SK-N-SH treated with all-trans-retinoic acid at 6 μM for 48 hours (cell line): ENCODE measurements at regions not wholly inside any gene's neighbourhood (a gene's known extent, or its start where the extent isn't known, plus 50 kb on each side); places are given as distances from the start of the nearest gene placed in this dataset.

ENCODE experiments used
- ATAC-seq: fragments of 200-7000 bp; cut with Tn5 transposase; 3 replicates; pipeline ENCODE4 v1.9.1; 2020; ENCODE audit warnings: mild to moderate bottlenecking, moderate library complexity
- ARNTL ChIP-seq: fragments of 450-650 bp; formaldehyde crosslinking; IDR thresholded peaks from 2 replicates; pipeline ENCODE4 v1.5.0; 2020; ENCODE audit warnings: low read depth, mild to moderate bottlenecking, moderate library complexity, borderline replicate concordance
- BACH2 ChIP-seq: fragments of 250-450 bp; sonication (Bioruptor Pico); IDR thresholded peaks from 2 replicates; pipeline ENCODE4 v1.9.0; 2021; ENCODE audit warnings: mild to moderate bottlenecking, borderline replicate concordance
- CSDC2 ChIP-seq: fragments of 250-450 bp; sonication (Bioruptor Pico); IDR thresholded peaks from 2 replicates; pipeline ENCODE4 v1.5.0; 2020; ENCODE audit warnings: mild to moderate bottlenecking, moderate library complexity
- ESRRG ChIP-seq: fragments of 250-450 bp; sonication (Bioruptor Pico); IDR thresholded peaks from 2 replicates; pipeline ENCODE4 v1.6.1; 2021; ENCODE audit warnings: mild to moderate bottlenecking
- GLIS3 ChIP-seq: fragments of 250-450 bp; sonication (Bioruptor Pico); IDR thresholded peaks from 2 replicates; pipeline ENCODE4 v1.5.0; 2020; ENCODE audit warnings: mild to moderate bottlenecking, moderate library complexity
- ISL1 ChIP-seq: fragments of 250-450 bp; sonication (Bioruptor Pico); IDR thresholded peaks from 2 replicates; pipeline ENCODE4 v2.1.2; 2022; ENCODE audit warnings: mild to moderate bottlenecking, moderate library complexity
- OSR1 ChIP-seq: fragments of 250-450 bp; sonication (Bioruptor Pico); IDR thresholded peaks from 2 replicates; pipeline ENCODE4 v1.8.0; 2022; ENCODE audit warnings: moderate library complexity, mild to moderate bottlenecking, inconsistent platforms
- POU6F1 ChIP-seq: fragments of 250-450 bp; sonication (Bioruptor Pico); IDR thresholded peaks from 2 replicates; pipeline ENCODE4 v1.8.0; 2021; ENCODE audit warnings: low read depth, mild to moderate bottlenecking, moderate library complexity, borderline replicate concordance
- PPARA ChIP-seq: fragments of 250-450 bp; sonication (Bioruptor Pico); IDR thresholded peaks from 2 replicates; pipeline ENCODE4 v1.5.0; 2020; ENCODE audit warnings: mild to moderate bottlenecking, borderline replicate concordance
- RARB ChIP-seq: fragments of 250-450 bp; sonication (Bioruptor Pico); IDR thresholded peaks from 2 replicates; pipeline ENCODE4 v1.8.0; 2021; ENCODE audit warnings: mild to moderate bottlenecking, moderate library complexity
- SNAI2 ChIP-seq: fragments of 250-450 bp; sonication (Bioruptor Pico); IDR thresholded peaks from 2 replicates; pipeline ENCODE4 v1.5.0; 2020; ENCODE audit warnings: mild to moderate bottlenecking, moderate library complexity
- TCF4 ChIP-seq: fragments of 250-450 bp; sonication (Bioruptor Pico); IDR thresholded peaks from 2 replicates; pipeline ENCODE4 v1.8.0; 2021; ENCODE audit warnings: mild to moderate bottlenecking, moderate library complexity, borderline replicate concordance
- TOX ChIP-seq: fragments of 250-450 bp; sonication (Bioruptor Pico); IDR thresholded peaks from 2 replicates; pipeline ENCODE4 v1.8.0; 2021; ENCODE audit warnings: mild to moderate bottlenecking, moderate library complexity, borderline replicate concordance
- TSHZ2 ChIP-seq: fragments of 250-450 bp; sonication (Bioruptor Pico); IDR thresholded peaks from 2 replicates; pipeline ENCODE4 v1.5.0; 2020; ENCODE audit warnings: mild to moderate bottlenecking, moderate library complexity
- ZC3H10 ChIP-seq: fragments of 250-450 bp; sonication (Bioruptor Pico); IDR thresholded peaks from 2 replicates; pipeline ENCODE4 v1.5.1; 2021; ENCODE audit warnings: mild to moderate bottlenecking, moderate library complexity
- ZFP3 ChIP-seq: fragments of 250-450 bp; sonication (Bioruptor Pico); IDR thresholded peaks from 2 replicates; pipeline ENCODE4 v1.5.0; 2020; ENCODE audit warnings: mild to moderate bottlenecking, moderate library complexity
- ZFP30 ChIP-seq: fragments of 450-650 bp; formaldehyde crosslinking; IDR thresholded peaks from 2 replicates; pipeline ENCODE4 v1.5.0; 2022; ENCODE audit warnings: mild to moderate bottlenecking, moderate library complexity
- ZNF565 ChIP-seq: fragments of 450-650 bp; formaldehyde crosslinking; conservative IDR thresholded peaks from 2 replicates; pipeline ENCODE4 v1.5.0; 2020; ENCODE audit warnings: low read depth, mild to moderate bottlenecking, moderate library complexity
- ZNF70 ChIP-seq: fragments of 450-650 bp; formaldehyde crosslinking; IDR thresholded peaks from 2 replicates; pipeline ENCODE4 v1.5.0; 2020; ENCODE audit warnings: mild to moderate bottlenecking, moderate library complexity
- ZNF8 ChIP-seq: fragments of 450-650 bp; formaldehyde crosslinking; IDR thresholded peaks from 2 replicates; pipeline ENCODE4 v1.5.0; 2020; ENCODE audit warnings: mild to moderate bottlenecking, moderate library complexity
- TF ChIP-seq, protein P1 (sequence below): fragments of 250-450 bp; sonication (Bioruptor Pico); IDR thresholded peaks from 2 replicates; pipeline ENCODE4 v1.8.0; 2020; ENCODE audit warnings: mild to moderate bottlenecking, moderate library complexity, borderline replicate concordance
- TF ChIP-seq, protein P2 (sequence below): fragments of 250-450 bp; sonication (Bioruptor Pico); IDR thresholded peaks from 2 replicates; pipeline ENCODE4 v1.5.1; 2021; ENCODE audit warnings: mild to moderate bottlenecking, moderate library complexity
- TF ChIP-seq, protein P3 (sequence below): fragments of 250-450 bp; sonication (Bioruptor Pico); IDR thresholded peaks from 2 replicates; pipeline ENCODE4 v1.5.1; 2020; ENCODE audit warnings: low read depth, mild to moderate bottlenecking, moderate library complexity

DNA sequence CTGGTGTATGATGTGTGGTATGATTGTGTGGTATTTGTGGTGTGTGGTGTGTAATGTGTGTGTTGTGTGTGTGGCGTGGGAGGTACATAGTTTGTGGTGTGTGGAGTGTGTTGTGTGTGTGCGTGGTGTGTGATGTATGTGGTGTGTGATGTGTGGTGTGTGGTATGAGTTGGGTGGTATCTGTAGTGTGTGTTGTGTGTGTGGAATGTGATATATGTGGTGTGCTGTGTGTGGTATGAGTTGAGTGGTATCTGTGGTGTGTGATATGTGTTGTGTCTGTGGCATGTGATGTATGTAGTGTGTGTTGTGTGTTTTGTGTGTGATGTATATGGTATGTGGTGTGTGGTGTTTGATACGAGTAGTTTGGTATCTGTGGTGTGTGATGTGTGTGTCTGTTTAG, 272.5 kb upstream of the IRX1 start:
- no peak for ATAC-seq
- TF ChIP-seq, protein P1, sequence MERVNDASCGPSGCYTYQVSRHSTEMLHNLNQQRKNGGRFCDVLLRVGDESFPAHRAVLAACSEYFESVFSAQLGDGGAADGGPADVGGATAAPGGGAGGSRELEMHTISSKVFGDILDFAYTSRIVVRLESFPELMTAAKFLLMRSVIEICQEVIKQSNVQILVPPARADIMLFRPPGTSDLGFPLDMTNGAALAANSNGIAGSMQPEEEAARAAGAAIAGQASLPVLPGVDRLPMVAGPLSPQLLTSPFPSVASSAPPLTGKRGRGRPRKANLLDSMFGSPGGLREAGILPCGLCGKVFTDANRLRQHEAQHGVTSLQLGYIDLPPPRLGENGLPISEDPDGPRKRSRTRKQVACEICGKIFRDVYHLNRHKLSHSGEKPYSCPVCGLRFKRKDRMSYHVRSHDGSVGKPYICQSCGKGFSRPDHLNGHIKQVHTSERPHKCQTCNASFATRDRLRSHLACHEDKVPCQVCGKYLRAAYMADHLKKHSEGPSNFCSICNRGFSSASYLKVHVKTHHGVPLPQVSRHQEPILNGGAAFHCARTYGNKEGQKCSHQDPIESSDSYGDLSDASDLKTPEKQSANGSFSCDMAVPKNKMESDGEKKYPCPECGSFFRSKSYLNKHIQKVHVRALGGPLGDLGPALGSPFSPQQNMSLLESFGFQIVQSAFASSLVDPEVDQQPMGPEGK: no peak
- TF ChIP-seq RARB: no peak
- TF ChIP-seq, protein P2, sequence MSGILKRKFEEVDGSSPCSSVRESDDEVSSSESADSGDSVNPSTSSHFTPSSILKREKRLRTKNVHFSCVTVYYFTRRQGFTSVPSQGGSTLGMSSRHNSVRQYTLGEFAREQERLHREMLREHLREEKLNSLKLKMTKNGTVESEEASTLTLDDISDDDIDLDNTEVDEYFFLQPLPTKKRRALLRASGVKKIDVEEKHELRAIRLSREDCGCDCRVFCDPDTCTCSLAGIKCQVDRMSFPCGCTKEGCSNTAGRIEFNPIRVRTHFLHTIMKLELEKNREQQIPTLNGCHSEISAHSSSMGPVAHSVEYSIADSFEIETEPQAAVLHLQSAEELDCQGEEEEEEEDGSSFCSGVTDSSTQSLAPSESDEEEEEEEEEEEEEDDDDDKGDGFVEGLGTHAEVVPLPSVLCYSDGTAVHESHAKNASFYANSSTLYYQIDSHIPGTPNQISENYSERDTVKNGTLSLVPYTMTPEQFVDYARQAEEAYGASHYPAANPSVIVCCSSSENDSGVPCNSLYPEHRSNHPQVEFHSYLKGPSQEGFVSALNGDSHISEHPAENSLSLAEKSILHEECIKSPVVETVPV (CRISPR knock-in tag): no peak
- TF ChIP-seq ZNF70 (CRISPR knock-in tag): no peak
- no peak for TF ChIP-seq POU6F1 (CRISPR knock-in tag)
- TF ChIP-seq ZNF565: no peak
- no peak for TF ChIP-seq OSR1 (CRISPR knock-in tag)
- no peak for TF ChIP-seq ZFP30 (CRISPR knock-in tag)
- no peak for TF ChIP-seq TOX (CRISPR knock-in tag)
- no peak for TF ChIP-seq ARNTL (CRISPR knock-in tag)
- TF ChIP-seq, protein P3, sequence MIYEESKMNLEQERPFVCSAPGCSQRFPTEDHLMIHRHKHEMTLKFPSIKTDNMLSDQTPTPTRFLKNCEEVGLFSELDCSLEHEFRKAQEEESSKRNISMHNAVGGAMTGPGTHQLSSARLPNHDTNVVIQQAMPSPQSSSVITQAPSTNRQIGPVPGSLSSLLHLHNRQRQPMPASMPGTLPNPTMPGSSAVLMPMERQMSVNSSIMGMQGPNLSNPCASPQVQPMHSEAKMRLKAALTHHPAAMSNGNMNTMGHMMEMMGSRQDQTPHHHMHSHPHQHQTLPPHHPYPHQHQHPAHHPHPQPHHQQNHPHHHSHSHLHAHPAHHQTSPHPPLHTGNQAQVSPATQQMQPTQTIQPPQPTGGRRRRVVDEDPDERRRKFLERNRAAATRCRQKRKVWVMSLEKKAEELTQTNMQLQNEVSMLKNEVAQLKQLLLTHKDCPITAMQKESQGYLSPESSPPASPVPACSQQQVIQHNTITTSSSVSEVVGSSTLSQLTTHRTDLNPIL (CRISPR knock-in tag): no peak
- no peak for TF ChIP-seq CSDC2
- TF ChIP-seq TSHZ2 (CRISPR knock-in tag): no peak
- no peak for TF ChIP-seq ZC3H10
- TF ChIP-seq ESRRG: no peak
- no peak for TF ChIP-seq GLIS3 (CRISPR knock-in tag)
- no peak for TF ChIP-seq ZFP3 (CRISPR knock-in tag)

DNA sequence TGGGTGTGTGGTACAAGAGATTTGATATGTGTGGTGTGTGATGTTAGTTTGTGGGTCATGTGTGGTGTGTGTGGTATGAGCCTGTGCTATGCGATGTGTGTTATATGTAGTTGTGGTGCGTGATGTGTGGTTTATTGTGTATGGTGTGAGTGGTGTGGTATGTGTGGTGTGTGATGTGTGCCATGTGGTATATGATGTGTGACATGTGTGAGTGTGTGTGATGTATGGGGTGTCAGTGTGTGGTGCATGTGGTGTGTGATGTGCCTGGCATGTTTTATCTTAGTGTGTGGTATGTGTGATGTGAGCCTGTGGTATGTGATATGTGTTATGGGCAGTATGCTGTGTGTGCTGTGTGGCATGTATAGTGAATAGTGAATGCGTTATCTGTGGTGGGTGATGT, 273.0 kb upstream of the IRX1 start:
- no peak for ATAC-seq
- TF ChIP-seq CSDC2 (no peak), ZFP3 (CRISPR knock-in tag) (no peak), TOX (CRISPR knock-in tag) (no peak), ZFP30 (CRISPR knock-in tag) (no peak), OSR1 (CRISPR knock-in tag) (no peak), POU6F1 (CRISPR knock-in tag) (no peak), ZNF8 (CRISPR knock-in tag) (no peak), ISL1 (no peak), ARNTL (CRISPR knock-in tag) (no peak), ZNF70 (CRISPR knock-in tag) (no peak), TCF4 (CRISPR knock-in tag) (no peak), ZC3H10 (no peak), PPARA (CRISPR knock-in tag) (no peak), BACH2 (CRISPR knock-in tag) (no peak), SNAI2 (no peak)
- TF ChIP-seq, protein P1: no peak
- TF ChIP-seq, protein P2 (CRISPR knock-in tag): no peak
- TF ChIP-seq, protein P3 (CRISPR knock-in tag): no peak
